IMR-90 (cell line): ENCODE measurements at regions not wholly inside any gene's neighbourhood (a gene's known extent, or its start where the extent isn't known, plus 50 kb on each side); places are given as distances from the start of the nearest gene placed in this dataset.

Experiments
- ATAC-seq: fragments of 200-7000 bp; cut with Tn5 transposase; 2 replicates; pipeline ENCODE4 v1.9.1; 2020; ENCODE audit warnings: low read depth, mild to moderate bottlenecking, moderate library complexity
- BruUV-seq: library from RNA; stranded (reverse); fragments of 400-500 nt; replicated peaks from 2 replicates; lab custom pipeline; 2021; lab: Mats Ljungman, UMichigan
- CTCF ChIA-PET: fragments of 300-600 bp; formaldehyde crosslinking; extraction: SDS; loops from one replicate; lab custom pipeline; 2021; ENCODE audit warnings: antibody characterized with exemption; lab: Yijun Ruan, JAX
- POLR2A ChIA-PET: fragments of 300-600 bp; sonication (Branson Sonifier 250); formaldehyde crosslinking; loops from one replicate; lab custom pipeline; 2022; ENCODE audit warnings: antibody characterized with exemption; ENCODE audit not compliant: unreplicated experiment; lab: Charles Lee
- DNase-seq: peaks from one replicate; pipeline ENCODE4 v3.0.0; 2013
- H2AFZ ChIP-seq: replicated peaks from 2 replicates; pipeline ENCODE3; 2013; ENCODE audit warnings: low read length, mild to moderate bottlenecking; ENCODE audit not compliant: poor library complexity
- H2AK5ac ChIP-seq: 2 replicates; pipeline ENCODE4 v1.6.1; 2013; ENCODE audit warnings: low read depth, low read length, inconsistent platforms
- H2AK9ac ChIP-seq: replicated peaks from 2 replicates; pipeline ENCODE3; 2013; ENCODE audit warnings: mild to moderate bottlenecking, low read depth, low read length, moderate library complexity; ENCODE audit not compliant: poor library complexity
- H2BK120ac ChIP-seq: 2 replicates; pipeline ENCODE4 v1.6.1; 2013; ENCODE audit warnings: low read depth, low read length, inconsistent platforms
- H2BK15ac ChIP-seq: 3 replicates; pipeline ENCODE4 v1.6.1; 2013; ENCODE audit warnings: low read depth, low read length, inconsistent platforms
- H2BK20ac ChIP-seq: 2 replicates; pipeline ENCODE4 v1.6.1; 2013; ENCODE audit warnings: low read depth, mild to moderate bottlenecking, inconsistent platforms, low read length, moderate library complexity
- H2BK5ac ChIP-seq: 2 replicates; pipeline ENCODE4 v1.6.1; 2013; ENCODE audit warnings: mild to moderate bottlenecking, low read depth, low read length, inconsistent platforms; ENCODE audit not compliant: poor library complexity, severe bottlenecking
- H3K14ac ChIP-seq: replicated peaks from 2 replicates; pipeline ENCODE4 v1.6.1; 2013; ENCODE audit warnings: low read depth, low read length, inconsistent platforms
- H3K18ac ChIP-seq: 2 replicates; pipeline ENCODE4 v1.6.1; 2013; ENCODE audit warnings: low read depth, low read length, control low read depth
- H3K23ac ChIP-seq: 2 replicates; pipeline ENCODE4 v1.6.1; 2013; ENCODE audit warnings: low read depth, low read length, inconsistent platforms
- H3K27ac ChIP-seq: 2 replicates; pipeline ENCODE4 v1.5.1; 2013; ENCODE audit warnings: mild to moderate bottlenecking, control low read depth, low read length; ENCODE audit not compliant: insufficient read depth
- H3K27me3 ChIP-seq: 2 replicates; pipeline ENCODE4 v1.6.1; 2013; ENCODE audit warnings: low read length; ENCODE audit not compliant: control insufficient read depth, insufficient read depth
- H3K36me3 ChIP-seq: 2 replicates; pipeline ENCODE4 v1.6.1; 2013; ENCODE audit warnings: low read length, mixed read lengths; ENCODE audit not compliant: control insufficient read depth, insufficient read depth
- H3K4ac ChIP-seq: 2 replicates; pipeline ENCODE4 v1.6.1; 2013; ENCODE audit warnings: low read depth, low read length, inconsistent platforms
- H3K4me1 ChIP-seq: 2 replicates; pipeline ENCODE4 v1.6.1; 2013; ENCODE audit warnings: low read length, mixed read lengths; ENCODE audit not compliant: control insufficient read depth, insufficient read depth
- H3K4me2 ChIP-seq: 2 replicates; pipeline ENCODE4 v1.6.1; 2013; ENCODE audit warnings: low read depth, mild to moderate bottlenecking, control low read depth, low read length, moderate library complexity
- H3K4me3 ChIP-seq: 2 replicates; pipeline ENCODE4 v1.5.1; 2013; ENCODE audit warnings: low read depth, mild to moderate bottlenecking, control low read depth, low read length, moderate library complexity; ENCODE audit not compliant: insufficient read depth
- H3K56ac ChIP-seq: 2 replicates; pipeline ENCODE4 v1.6.1; 2013; ENCODE audit warnings: low read length, inconsistent platforms; ENCODE audit not compliant: insufficient read depth; ENCODE audit errors: extremely low read depth
- H3K79me1 ChIP-seq, 2 experiments: 2 replicates each; pipeline ENCODE4 v1.6.1; 2013; ENCODE audit warnings: low read length in 2 of 2, inconsistent platforms in 1 of 2, low read depth in 1 of 2
- H3K9ac ChIP-seq: 2 replicates; pipeline ENCODE4 v1.6.1; 2013; ENCODE audit warnings: low read depth, low read length, control low read depth
- H3K9me1 ChIP-seq: 2 replicates; pipeline ENCODE4 v1.6.1; 2013; ENCODE audit warnings: low read length, inconsistent platforms; ENCODE audit not compliant: insufficient read depth
- H3K9me3 ChIP-seq: 2 replicates; pipeline ENCODE4 v1.6.1; 2013; ENCODE audit warnings: low read length; ENCODE audit not compliant: control insufficient read depth, insufficient read depth
- H4K20me1 ChIP-seq: 2 replicates; pipeline ENCODE4 v1.6.1; 2013; ENCODE audit warnings: low read length, inconsistent platforms; ENCODE audit not compliant: insufficient read depth
- H4K5ac ChIP-seq: 2 replicates; pipeline ENCODE4 v1.6.1; 2013; ENCODE audit warnings: mild to moderate bottlenecking, low read depth, low read length, control low read depth
- H4K8ac ChIP-seq, 2 experiments: 2 replicates each; pipeline ENCODE4 v1.6.1; 2013; ENCODE audit warnings: low read depth in 2 of 2, low read length in 2 of 2, control low read depth in 1 of 2, inconsistent platforms in 1 of 2
- H4K91ac ChIP-seq: 2 replicates; pipeline ENCODE4 v1.6.1; 2013; ENCODE audit warnings: low read depth, low read length, inconsistent platforms; ENCODE audit not compliant: insufficient read depth
- CEBPB ChIP-seq: IDR thresholded peaks from 2 replicates; pipeline ENCODE4 v1.6.1; 2012; ENCODE audit warnings: low read depth, low read length, improper control_type of control experiment
- CHD1 ChIP-seq: IDR thresholded peaks from 2 replicates; pipeline ENCODE4 v1.6.1; 2012; ENCODE audit warnings: low read depth, low read length, improper control_type of control experiment
- CTCF ChIP-seq: conservative IDR thresholded peaks from 2 replicates; pipeline ENCODE4 v1.5.1; 2012; ENCODE audit warnings: mild to moderate bottlenecking, low read depth, low read length, improper control_type of control experiment
- ELK1 ChIP-seq: fragments of 150-350 bp; IDR thresholded peaks from 2 replicates; pipeline ENCODE4 v1.6.1; 2016; ENCODE audit warnings: low read depth, mild to moderate bottlenecking, low read length, moderate library complexity, borderline replicate concordance
- FOS ChIP-seq: fragments of 150-350 bp; IDR thresholded peaks from 2 replicates; pipeline ENCODE4 v1.6.1; 2016; ENCODE audit warnings: low read depth, low read length
- MAFK ChIP-seq: IDR thresholded peaks from 2 replicates; pipeline ENCODE4 v1.6.1; 2012; ENCODE audit warnings: low read depth, low read length, improper control_type of control experiment
- MAZ ChIP-seq: IDR thresholded peaks from 2 replicates; pipeline ENCODE4 v1.6.1; 2012; ENCODE audit warnings: low read depth, mild to moderate bottlenecking, low read length, improper control_type of control experiment, moderate library complexity, borderline replicate concordance
- MXI1 ChIP-seq: IDR thresholded peaks from 2 replicates; pipeline ENCODE4 v1.6.1; 2012; ENCODE audit warnings: low read depth, mild to moderate bottlenecking, low read length, moderate library complexity, borderline replicate concordance
- NFE2L2 ChIP-seq: fragments of 150-350 bp; IDR thresholded peaks from 2 replicates; pipeline ENCODE4 v1.6.1; 2016; ENCODE audit warnings: low read depth, mild to moderate bottlenecking, low read length
- POLR2A ChIP-seq: IDR thresholded peaks from 2 replicates; pipeline ENCODE4 v1.6.1; 2012; ENCODE audit warnings: mild to moderate bottlenecking, low read depth, low read length
- RAD21 ChIP-seq: IDR thresholded peaks from 2 replicates; pipeline ENCODE4 v1.6.1; 2012; ENCODE audit warnings: low read length, improper control_type of control experiment
- RCOR1 ChIP-seq: IDR thresholded peaks from 2 replicates; pipeline ENCODE4 v1.6.1; 2012; ENCODE audit warnings: mild to moderate bottlenecking, low read length, improper control_type of control experiment; ENCODE audit not compliant: insufficient replicate concordance
- RFX5 ChIP-seq: IDR thresholded peaks from 2 replicates; pipeline ENCODE4 v1.8.0; 2012; ENCODE audit warnings: low read depth, mild to moderate bottlenecking, low read length, moderate library complexity
- SMC3 ChIP-seq: fragments of 150-350 bp; IDR thresholded peaks from 2 replicates; pipeline ENCODE4 v1.6.1; 2016; ENCODE audit warnings: low read depth, mild to moderate bottlenecking, antibody characterized with exemption, low read length, moderate library complexity
- USF2 ChIP-seq: fragments of 150-350 bp; IDR thresholded peaks from 2 replicates; pipeline ENCODE4 v1.6.1; 2017; ENCODE audit warnings: mild to moderate bottlenecking, antibody characterized with exemption, low read length, low read depth
- WGBS, 2 experiments: methylation state at CpG; one replicate each; pipeline versions ENCODE4 v1.1.5 to v1.1.7; 2013; ENCODE audit warnings: missing lambda C conversion rate in 2 of 2; ENCODE audit not compliant: insufficient read length in 1 of 2; ENCODE audit errors: extremely low coverage in 2 of 2; 5-methylcytosine and 5-hydroxymethylcytosine counted together
- dilution Hi-C: fragments of 300-500 bp; cut with HindIII; formaldehyde crosslinking; loops from one replicate; pipeline ENCODE4 v1.14.3; 2018; ENCODE audit warnings: low sequenced_read_pairs; ENCODE audit not compliant: unreplicated experiment
- in situ Hi-C: fragments of 300-500 bp; cut with MboI; formaldehyde crosslinking; loops from 3 replicates; pipeline ENCODE4 v1.14.3; 2019; ENCODE audit warnings: low sequenced_read_pairs, inconsistent platforms, mixed read lengths
- intact Hi-C: fragments of 100-400 bp; cut with micrococcal nuclease; formaldehyde crosslinking; loops from 2 replicates; pipeline ENCODE4 v1.10.0; 2022

GRCh38 chr1:104946558-104947210, 1197.0 kb downstream of the AMY1C start:
- dilution Hi-C loops (no loop called here), in situ Hi-C loops (no loop called here), intact Hi-C loops (no loop called here)
- no TSS peak for BruUV-seq
- no CpG with 5 or more reads among the region's 4 CpGs for WGBS, 2 experiments
- CTCF ChIA-PET: no interaction called here
- TF ChIP-seq RFX5: no peak
- TF ChIP-seq MAZ: no peak
- no peak for TF ChIP-seq MAFK
- TF ChIP-seq CTCF: no peak
- no peak for TF ChIP-seq POLR2A
- TF ChIP-seq CHD1: no peak
- TF ChIP-seq RAD21: no peak
- TF ChIP-seq CEBPB: no peak
- TF ChIP-seq SMC3: no peak
- TF ChIP-seq RCOR1: no peak
- TF ChIP-seq MXI1: no peak
- TF ChIP-seq FOS: no peak
- TF ChIP-seq USF2: no peak
- TF ChIP-seq NFE2L2: no peak
- TF ChIP-seq ELK1: no peak
- DNase-seq (no peak), ATAC-seq (no peak)
- H3K9me1 ChIP-seq: no peaks in the 10 kb centered on the region
- no peak overlapping the region for H2BK5ac ChIP-seq
- H3K4me2 ChIP-seq: no peak overlapping the region
- POLR2A ChIA-PET: no interaction called here
- no peak overlapping the region for H3K27ac ChIP-seq
- H4K8ac ChIP-seq: no peak overlapping the region
- no peak overlapping the region for H2AK9ac ChIP-seq
- H3K4me3 ChIP-seq: no peak overlapping the region
- H3K4ac ChIP-seq: no peak overlapping the region
- H4K5ac ChIP-seq: no peak overlapping the region
- H3K9me3 ChIP-seq: peaks cover 7% of the 10 kb centered on the region; the same call in 1 of the 2 replicates
- H2BK120ac ChIP-seq: no peak overlapping the region
- no peak overlapping the region for H3K23ac ChIP-seq
- H2BK15ac ChIP-seq: no peak overlapping the region
- no peaks in the 10 kb centered on the region for H3K4me1 ChIP-seq
- no peaks in the 10 kb centered on the region for H3K27me3 ChIP-seq
- no peak overlapping the region for H3K14ac ChIP-seq
- no peak overlapping the region for H3K9ac ChIP-seq
- H4K20me1 ChIP-seq: no peaks in the 10 kb centered on the region
- no peak overlapping the region for H2AFZ ChIP-seq
- H3K18ac ChIP-seq: no peak overlapping the region
- H4K91ac ChIP-seq: no peak overlapping the region
- H3K36me3 ChIP-seq: no peaks in the 10 kb centered on the region
- H2AK5ac ChIP-seq: no peak overlapping the region
- no peaks in the 10 kb centered on the region for H3K79me1 ChIP-seq
- H2BK20ac ChIP-seq: no peak overlapping the region
- H3K56ac ChIP-seq: no peak overlapping the region
